Mesendoderm (in vitro differentiated cells): ENCODE measurements at regions not wholly inside any gene's neighbourhood (a gene's known extent, or its start where the extent isn't known, plus 50 kb on each side); places are given as distances from the start of the nearest gene placed in this dataset.

ENCODE experiments used
- DNase-seq: peaks from one replicate; pipeline ENCODE4 v3.0.0; 2013
- H2AK5ac ChIP-seq: 2 replicates; pipeline ENCODE4 v1.6.1; 2013; ENCODE audit warnings: low read length, inconsistent platforms
- H2BK120ac ChIP-seq: 2 replicates; pipeline ENCODE4 v1.6.1; 2013; ENCODE audit warnings: low read depth, mild to moderate bottlenecking, low read length, moderate library complexity, mixed read lengths
- H2BK15ac ChIP-seq: replicated peaks from 2 replicates; pipeline ENCODE4 v1.6.1; 2013; ENCODE audit warnings: low read depth, mild to moderate bottlenecking, moderate library complexity
- H2BK5ac ChIP-seq: 2 replicates; pipeline ENCODE4 v1.6.1; 2013; ENCODE audit warnings: low read length, inconsistent platforms
- H3K18ac ChIP-seq: 2 replicates; pipeline ENCODE4 v1.6.1; 2013; ENCODE audit warnings: mild to moderate bottlenecking, low read length, mixed read lengths
- H3K23ac ChIP-seq: one replicate; pipeline ENCODE4 v1.6.1; 2013; ENCODE audit warnings: low read length
- H3K27ac ChIP-seq: 2 replicates; pipeline ENCODE4 v1.5.1; 2013; ENCODE audit warnings: low read depth, mild to moderate bottlenecking, inconsistent platforms, low read length, moderate library complexity
- H3K27me3 ChIP-seq: 2 replicates; pipeline ENCODE4 v1.6.1; 2013; ENCODE audit warnings: low read length, control low read depth, mild to moderate bottlenecking, inconsistent platforms; ENCODE audit not compliant: insufficient read depth, poor library complexity
- H3K36me3 ChIP-seq: 2 replicates; pipeline ENCODE4 v1.6.1; 2013; ENCODE audit warnings: low read length, inconsistent platforms; ENCODE audit not compliant: control insufficient read depth, insufficient read depth
- H3K4ac ChIP-seq: one replicate; pipeline ENCODE4 v1.6.1; 2013; ENCODE audit warnings: low read depth, mild to moderate bottlenecking, low read length, moderate library complexity
- H3K4me1 ChIP-seq: 2 replicates; pipeline ENCODE4 v1.6.1; 2013; ENCODE audit warnings: low read depth, low read length, inconsistent platforms; ENCODE audit not compliant: control insufficient read depth
- H3K4me2 ChIP-seq: 2 replicates; pipeline ENCODE4 v1.6.1; 2013; ENCODE audit warnings: low read length
- H3K4me3 ChIP-seq: 2 replicates; pipeline ENCODE4 v1.5.1; 2013; ENCODE audit warnings: mild to moderate bottlenecking, low read length
- H3K56ac ChIP-seq: one replicate; pipeline ENCODE4 v1.6.1; 2013; ENCODE audit warnings: low read length
- H3K79me1 ChIP-seq: 2 replicates; pipeline ENCODE4 v1.6.1; 2013; ENCODE audit warnings: low read length, inconsistent platforms
- H3K79me2 ChIP-seq: 2 replicates; pipeline ENCODE4 v1.6.1; 2013; ENCODE audit warnings: mild to moderate bottlenecking, low read length; ENCODE audit not compliant: control insufficient read depth, insufficient read depth
- H3K9ac ChIP-seq: 2 replicates; pipeline ENCODE4 v1.6.1; 2013; ENCODE audit warnings: low read length, inconsistent platforms
- H4K5ac ChIP-seq: one replicate; pipeline ENCODE4 v1.6.1; 2013; ENCODE audit warnings: low read length
- H4K8ac ChIP-seq: one replicate; pipeline ENCODE4 v1.6.1; 2013; ENCODE audit warnings: low read depth, mild to moderate bottlenecking, control low read depth, low read length, moderate library complexity
- WGBS: extraction: QIAGEN DNeasy Blood & Tissue Kit; methylation state at CpG from one replicate; pipeline ENCODE4 v1.1.7; 2013; ENCODE audit warnings: low lambda C conversion rate, missing lambda C conversion rate; ENCODE audit not compliant: insufficient coverage; ENCODE audit errors: extremely low coverage; 5-methylcytosine and 5-hydroxymethylcytosine counted together

GRCh38 chr2:38487852-38488251 is 110.8 kb upstream of the ATL2 start:
- no peak overlapping the region for H3K23ac ChIP-seq
- H3K79me1 ChIP-seq = no peaks in the 10 kb centered on the region
- H2BK15ac ChIP-seq = no peak overlapping the region
- H3K56ac ChIP-seq = no peak overlapping the region
- no peaks in the 10 kb centered on the region for H3K4me1 ChIP-seq
- no peak overlapping the region for H2AK5ac ChIP-seq
- DNase-seq = no peak
- no peak overlapping the region for H2BK120ac ChIP-seq
- H2BK5ac ChIP-seq = no peak overlapping the region
- no peak overlapping the region for H3K4me2 ChIP-seq
- H4K5ac ChIP-seq = no peak overlapping the region
- H3K4ac ChIP-seq = no peak overlapping the region
- H3K9ac ChIP-seq = no peak overlapping the region
- no peak overlapping the region for H4K8ac ChIP-seq
- H3K27ac ChIP-seq = no peak overlapping the region
- no peaks in the 10 kb centered on the region for H3K27me3 ChIP-seq
- H3K4me3 ChIP-seq = no peak overlapping the region
- H3K36me3 ChIP-seq = no peaks in the 10 kb centered on the region
- H3K79me2 ChIP-seq = no peaks in the 10 kb centered on the region
- no peak overlapping the region for H3K18ac ChIP-seq
- WGBS = no CpG with 5 or more reads among the region's 10 CpGs

DNA sequence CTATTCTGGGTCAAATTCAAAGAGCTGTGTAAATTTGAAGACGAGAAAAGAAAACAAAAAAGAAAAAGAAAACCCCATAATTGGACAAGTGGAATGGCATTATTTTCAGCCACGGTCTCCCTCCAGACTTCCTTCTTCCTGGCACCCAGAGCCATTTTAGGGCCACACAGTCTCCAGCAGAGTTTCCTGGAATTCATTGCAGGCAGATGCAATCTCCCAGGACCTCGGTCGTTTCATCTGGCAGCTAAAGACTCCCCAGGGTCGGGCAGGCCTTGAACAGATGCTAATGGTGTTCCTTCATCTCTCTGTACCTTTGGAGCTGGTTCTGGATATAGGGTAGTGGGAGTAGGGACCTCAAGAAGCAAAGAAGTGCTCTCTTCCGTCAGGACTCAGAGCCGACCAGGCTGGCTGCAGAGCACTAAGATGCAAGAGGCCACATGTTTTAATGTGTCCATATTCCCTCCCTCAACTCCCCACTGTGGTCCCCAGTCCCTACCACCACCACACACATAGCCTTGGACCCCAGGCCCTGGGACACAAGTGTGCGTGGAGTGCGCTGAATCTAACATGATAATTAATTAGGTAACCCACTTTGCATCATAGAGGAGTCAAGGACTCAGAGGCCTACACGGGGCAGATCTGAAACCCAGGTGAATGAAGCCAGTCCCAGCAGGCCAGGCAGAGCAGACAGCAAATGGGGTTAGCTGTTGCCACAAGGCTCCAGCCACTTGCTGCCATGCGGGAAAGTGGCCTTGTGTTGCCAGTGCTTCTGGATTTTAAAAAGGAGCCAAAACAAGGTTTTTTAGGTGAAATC is 109.3 kb upstream of the ATL2 start:
- H3K79me1 ChIP-seq = no peaks in the 10 kb centered on the region
- H3K79me2 ChIP-seq = no peaks in the 10 kb centered on the region
- no peaks in the 10 kb centered on the region for H3K27me3 ChIP-seq
- no peak overlapping the region for H2AK5ac ChIP-seq
- no peak overlapping the region for H2BK5ac ChIP-seq
- H3K27ac ChIP-seq = no peak overlapping the region
- no CpG with 5 or more reads among the region's 11 CpGs for WGBS
- H4K5ac ChIP-seq = no peak overlapping the region
- H2BK120ac ChIP-seq = no peak overlapping the region
- H3K23ac ChIP-seq = no peak overlapping the region
- H3K9ac ChIP-seq = no peak overlapping the region
- no peak overlapping the region for H3K4me2 ChIP-seq
- no peaks in the 10 kb centered on the region for H3K36me3 ChIP-seq
- H2BK15ac ChIP-seq = no peak overlapping the region
- no peak overlapping the region for H3K4me3 ChIP-seq
- H3K4me1 ChIP-seq = no peaks in the 10 kb centered on the region
- DNase-seq = no peak
- no peak overlapping the region for H3K56ac ChIP-seq
- H3K4ac ChIP-seq = no peak overlapping the region
- no peak overlapping the region for H4K8ac ChIP-seq
- no peak overlapping the region for H3K18ac ChIP-seq

DNA sequence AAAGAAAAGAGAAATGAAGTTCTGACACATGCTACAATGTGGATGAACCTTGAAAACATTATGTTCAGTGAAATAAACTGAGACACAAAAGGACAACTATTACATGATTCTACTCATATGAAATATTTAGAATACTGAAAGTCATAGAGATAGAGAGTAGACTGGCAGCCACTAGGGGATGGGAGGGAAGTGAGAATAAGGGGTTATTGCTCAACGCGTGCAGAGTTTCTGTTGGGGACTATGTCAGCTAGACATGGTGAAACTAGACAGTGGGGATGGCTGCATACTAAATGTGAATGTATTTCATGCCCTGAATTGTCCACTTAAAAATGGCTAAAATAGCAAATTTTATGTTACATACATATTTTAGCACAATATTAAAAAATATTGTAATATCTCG is 108.7 kb upstream of the ATL2 start:
- Histone ChIP-seq H3K23ac (no peak overlapping the region), H3K79me1 (no peaks in the 10 kb centered on the region), H2BK15ac (no peak overlapping the region), H3K4me2 (no peak overlapping the region), H3K36me3 (no peaks in the 10 kb centered on the region), H4K5ac (no peak overlapping the region), H3K4ac (no peak overlapping the region), H3K18ac (no peak overlapping the region), H3K79me2 (no peaks in the 10 kb centered on the region), H3K4me3 (no peak overlapping the region), H2BK120ac (no peak overlapping the region), H3K4me1 (no peaks in the 10 kb centered on the region), H2AK5ac (no peak overlapping the region), H2BK5ac (no peak overlapping the region), H3K27me3 (no peaks in the 10 kb centered on the region), H3K9ac (no peak overlapping the region), H3K56ac (no peak overlapping the region), H4K8ac (no peak overlapping the region), H3K27ac (no peak overlapping the region)
- WGBS = no CpG with 5 or more reads among the region's 3 CpGs
- DNase-seq = no peak

DNA sequence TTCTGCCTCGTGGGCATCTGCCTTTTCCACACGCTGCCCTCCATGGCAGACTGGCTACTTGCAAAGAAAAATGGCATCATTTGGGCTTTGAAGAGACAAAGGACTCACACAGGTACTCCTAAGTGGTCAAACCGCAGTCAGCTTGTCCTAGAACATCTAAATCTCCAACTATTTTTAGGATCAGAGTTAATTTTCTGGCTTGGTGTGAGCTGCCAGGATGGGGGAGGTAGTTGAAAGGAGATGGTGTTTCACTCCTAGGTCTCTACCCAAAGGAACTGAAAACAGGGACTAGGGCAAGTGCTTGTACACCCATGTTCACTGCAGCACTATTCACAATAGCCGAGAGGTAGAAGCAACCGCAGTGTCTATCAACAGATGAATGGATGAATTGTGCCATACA is 107.9 kb upstream of the ATL2 start:
- no CpG with 5 or more reads among the region's 5 CpGs for WGBS
- Histone ChIP-seq H3K36me3 (no peaks in the 10 kb centered on the region), H3K4ac (no peak overlapping the region), H2AK5ac (no peak overlapping the region), H3K79me2 (no peaks in the 10 kb centered on the region), H2BK15ac (no peak overlapping the region), H3K27ac (no peak overlapping the region), H4K5ac (no peak overlapping the region), H3K9ac (no peak overlapping the region), H3K56ac (no peak overlapping the region), H3K27me3 (no peaks in the 10 kb centered on the region), H3K79me1 (no peaks in the 10 kb centered on the region), H3K4me1 (no peaks in the 10 kb centered on the region), H3K4me3 (no peak overlapping the region), H4K8ac (no peak overlapping the region), H3K23ac (no peak overlapping the region), H3K18ac (no peak overlapping the region), H2BK5ac (no peak overlapping the region), H3K4me2 (no peak overlapping the region), H2BK120ac (no peak overlapping the region)
- DNase-seq = no peak

- Histone ChIP-seq H3K9ac (no peak overlapping the region), H2BK15ac (no peak overlapping the region), H3K4me3 (no peak overlapping the region), H3K18ac (no peak overlapping the region), H2BK120ac (no peak overlapping the region), H3K4me1 (no peaks in the 10 kb centered on the region), H2AK5ac (no peak overlapping the region), H4K8ac (no peak overlapping the region), H3K4me2 (no peak overlapping the region), H3K36me3 (no peaks in the 10 kb centered on the region), H3K4ac (no peak overlapping the region), H3K27me3 (no peaks in the 10 kb centered on the region), H3K23ac (no peak overlapping the region), H3K79me1 (no peaks in the 10 kb centered on the region), H2BK5ac (no peak overlapping the region), H3K79me2 (no peaks in the 10 kb centered on the region), H3K27ac (no peak overlapping the region), H4K5ac (no peak overlapping the region), H3K56ac (no peak overlapping the region)
- WGBS = no CpG with 5 or more reads among the region's 5 CpGs
- DNase-seq = no peak
Measured at GRCh38 chr2:38483776-38484501, 106.9 kb upstream of the ATL2 start.
